Sigmoid colon (tissue), 3 donors: ENCODE measurements at regions not wholly inside any gene's neighbourhood (a gene's known extent, or its start where the extent isn't known, plus 50 kb on each side); places are given as distances from the start of the nearest gene placed in this dataset.

Experiments used
- CTCF ChIP-seq, 4 experiments: fragments of 450-650 bp in 3 of 4; fragments of 200-600 bp in 1 of 4; IDR thresholded peaks; one replicate each; pipeline ENCODE4 v1.5.1; 2016 to 2019; ENCODE audit warnings: antibody characterized with exemption in 4 of 4, mild to moderate bottlenecking in 3 of 4, moderate library complexity in 2 of 4
- POLR2A ChIP-seq, 2 donors: fragments of 450-650 bp; IDR thresholded peaks; one replicate each; pipeline ENCODE4 v1.6.1; 2016; ENCODE audit warnings: antibody characterized with exemption in 2 of 2, mild to moderate bottlenecking in 2 of 2, moderate library complexity in 2 of 2

- TF ChIP-seq CTCF (IDR thresholded peaks at IDR 0.05) (no peak), POLR2A (IDR thresholded peaks at IDR 0.05) (no peak)
These were observed 769.8 kb upstream of the GYPC start for GRCh38 chr2:125886153-125886552.
